Fibroblast of lung (primary cell): ENCODE measurements at regions not wholly inside any gene's neighbourhood (a gene's known extent, or its start where the extent isn't known, plus 50 kb on each side); places are given as distances from the start of the nearest gene placed in this dataset.

Experiments used
- EZH2 ChIP-seq: IDR thresholded peaks from 2 replicates; pipeline ENCODE4 v1.5.1; 2012; ENCODE audit warnings: low read length, control low read depth, mild to moderate bottlenecking; ENCODE audit errors: missing control alignments
- TF ChIP-seq, protein P1 (sequence below), 2 donors: IDR thresholded peaks in 1 of 2; conservative IDR thresholded peaks in 1 of 2; 1 replicate in 1 of 2; 2 replicates in 1 of 2; pipeline ENCODE4 v1.5.1; 2011 to 2012; ENCODE audit warnings: low read length in 2 of 2, control low read depth in 1 of 2, inconsistent platforms in 1 of 2, low read depth in 1 of 2, mild to moderate bottlenecking in 1 of 2

DNA sequence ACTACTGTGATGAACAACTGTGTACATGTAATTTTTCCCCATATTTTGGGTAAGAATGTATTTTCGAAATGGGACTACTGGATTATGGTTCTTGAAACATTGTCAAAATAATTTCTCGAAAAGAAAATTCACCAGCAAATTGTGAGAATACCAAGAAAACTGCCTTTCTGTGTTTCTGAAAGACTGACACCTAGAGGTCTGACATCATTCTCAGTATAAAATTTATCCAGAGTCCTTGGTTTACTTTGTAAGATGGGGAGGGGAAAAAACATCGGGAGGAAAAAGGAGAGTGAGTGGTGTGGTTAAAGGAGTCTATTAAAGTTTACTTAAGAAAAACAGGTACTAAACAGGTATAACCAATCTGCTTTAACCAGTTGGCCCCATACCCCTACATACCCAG is 149.2 kb downstream of the CEP120 start:
- TF ChIP-seq, protein P1, sequence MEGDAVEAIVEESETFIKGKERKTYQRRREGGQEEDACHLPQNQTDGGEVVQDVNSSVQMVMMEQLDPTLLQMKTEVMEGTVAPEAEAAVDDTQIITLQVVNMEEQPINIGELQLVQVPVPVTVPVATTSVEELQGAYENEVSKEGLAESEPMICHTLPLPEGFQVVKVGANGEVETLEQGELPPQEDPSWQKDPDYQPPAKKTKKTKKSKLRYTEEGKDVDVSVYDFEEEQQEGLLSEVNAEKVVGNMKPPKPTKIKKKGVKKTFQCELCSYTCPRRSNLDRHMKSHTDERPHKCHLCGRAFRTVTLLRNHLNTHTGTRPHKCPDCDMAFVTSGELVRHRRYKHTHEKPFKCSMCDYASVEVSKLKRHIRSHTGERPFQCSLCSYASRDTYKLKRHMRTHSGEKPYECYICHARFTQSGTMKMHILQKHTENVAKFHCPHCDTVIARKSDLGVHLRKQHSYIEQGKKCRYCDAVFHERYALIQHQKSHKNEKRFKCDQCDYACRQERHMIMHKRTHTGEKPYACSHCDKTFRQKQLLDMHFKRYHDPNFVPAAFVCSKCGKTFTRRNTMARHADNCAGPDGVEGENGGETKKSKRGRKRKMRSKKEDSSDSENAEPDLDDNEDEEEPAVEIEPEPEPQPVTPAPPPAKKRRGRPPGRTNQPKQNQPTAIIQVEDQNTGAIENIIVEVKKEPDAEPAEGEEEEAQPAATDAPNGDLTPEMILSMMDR (conservative IDR thresholded peaks at IDR 0.05 in 1 of 2, IDR thresholded peaks at IDR 0.05 in 1 of 2; ENCODE audit: low read depth in 1 of 2, low read length in 2 of 2): peak in 1 of 2 donors; percentile 24
- no peak for TF ChIP-seq EZH2
